H1 (cell line): ENCODE measurements at regions not wholly inside any gene's neighbourhood (a gene's known extent, or its start where the extent isn't known, plus 50 kb on each side); places are given as distances from the start of the nearest gene placed in this dataset.

Experiments
- CTCF ChIA-PET: fragments of 300-600 bp; sonication (Branson Sonifier 250); formaldehyde crosslinking; loops from one replicate; lab custom pipeline; 2021; ENCODE audit not compliant: partially characterized antibody; lab: Charles Lee
- POLR2A ChIA-PET: fragments of 300-600 bp; sonication (Branson Sonifier 250); formaldehyde crosslinking; loops from one replicate; lab custom pipeline; 2021; ENCODE audit warnings: inconsistent platforms; ENCODE audit not compliant: partially characterized antibody; lab: Charles Lee
- DNase-seq, 2 experiments: peaks; one replicate each; pipeline versions ENCODE4 v3.0.0 to v3.0.0-alpha.2; 2010 to 2022; ENCODE audit warnings: low spot score in 2 of 2, low read depth in 1 of 2, mixed read lengths in 1 of 2
- FAIRE-seq: peaks from 2 replicates; lab custom pipeline; 2011; peaks lifted over from hg19 to GRCh38; lab: Jason Lieb, UNC
- H2AFZ ChIP-seq: 2 replicates; pipeline ENCODE4 v1.8.1; 2012; ENCODE audit warnings: low read length, inconsistent platforms
- H2AK5ac ChIP-seq: 2 replicates; pipeline ENCODE4 v1.6.1; 2013; ENCODE audit warnings: low read depth, low read length
- H2BK120ac ChIP-seq: replicated peaks from 2 replicates; pipeline ENCODE3; 2013; ENCODE audit warnings: low read depth, low read length, inconsistent platforms
- H2BK12ac ChIP-seq: 2 replicates; pipeline ENCODE4 v1.6.1; 2013; ENCODE audit warnings: low read depth, low read length
- H2BK15ac ChIP-seq: 2 replicates; pipeline ENCODE4 v1.6.1; 2013; ENCODE audit warnings: low read length
- H2BK20ac ChIP-seq: 2 replicates; pipeline ENCODE4 v1.6.1; 2013; ENCODE audit warnings: low read length
- H2BK5ac ChIP-seq: 2 replicates; pipeline ENCODE4 v1.6.1; 2013; ENCODE audit warnings: low read depth, low read length
- H3K14ac ChIP-seq: 2 replicates; pipeline ENCODE4 v1.6.1; 2013; ENCODE audit warnings: inconsistent platforms; ENCODE audit not compliant: insufficient read length
- H3K18ac ChIP-seq: 2 replicates; pipeline ENCODE4 v1.6.1; 2013; ENCODE audit warnings: low read length; ENCODE audit errors: extremely low read depth
- H3K23ac ChIP-seq: 2 replicates; pipeline ENCODE4 v1.6.1; 2013; ENCODE audit warnings: inconsistent platforms; ENCODE audit not compliant: insufficient read length
- H3K23me2 ChIP-seq: 2 replicates; pipeline ENCODE4 v1.6.1; 2013; ENCODE audit warnings: low read depth, low read length
- H3K27ac ChIP-seq: 2 replicates; pipeline ENCODE4 v1.6.1; 2011; ENCODE audit warnings: low read depth, low read length, inconsistent platforms
- H3K27me3 ChIP-seq, 4 experiments: replicated peaks in 1 of 4; 1 replicate in 1 of 4; 2 replicates in 3 of 4; pipeline versions ENCODE4 v1.6.1 to v1.8.1; 2011 to 2013; ENCODE audit warnings: low read length in 3 of 4, mild to moderate bottlenecking in 3 of 4, inconsistent platforms in 2 of 4, mixed read lengths in 2 of 4, moderate library complexity in 1 of 4; ENCODE audit not compliant: control insufficient read depth in 3 of 4, insufficient read depth in 3 of 4; ENCODE audit errors: extremely low read depth in 1 of 4
- H3K36me3 ChIP-seq, 4 experiments: 2 replicates each; pipeline versions ENCODE4 v1.6.1 to v1.8.1; 2011 to 2013; ENCODE audit warnings: mild to moderate bottlenecking in 4 of 4, low read length in 3 of 4, moderate library complexity in 2 of 4, control low read depth in 1 of 4, inconsistent platforms in 1 of 4; ENCODE audit not compliant: insufficient read depth in 4 of 4, control insufficient read depth in 2 of 4
- H3K4ac ChIP-seq: replicated peaks from 2 replicates; pipeline ENCODE3; 2013; ENCODE audit warnings: low read length, low read depth, mixed read lengths, inconsistent platforms; ENCODE audit not compliant: insufficient read length
- H3K4me1 ChIP-seq, 4 experiments: replicated peaks in 1 of 4; 1 replicate in 1 of 4; 2 replicates in 3 of 4; pipeline versions ENCODE4 v1.6.1 to v1.8.1; 2011 to 2013; ENCODE audit warnings: low read length in 3 of 4, inconsistent platforms in 2 of 4, mixed read lengths in 1 of 4; ENCODE audit not compliant: insufficient read depth in 4 of 4, control insufficient read depth in 3 of 4
- H3K4me2 ChIP-seq, 2 experiments: 2 replicates each; pipeline versions ENCODE4 v1.6.1 to v1.8.1; 2011 to 2013; ENCODE audit warnings: low read depth in 2 of 2, low read length in 2 of 2, control low read depth in 1 of 2, inconsistent platforms in 1 of 2, mild to moderate bottlenecking in 1 of 2; ENCODE audit not compliant: insufficient read depth in 1 of 2
- H3K4me3 ChIP-seq, 4 experiments: fragments of 200-600, 300-600 bp in 1 of 4; sonication (generic), shearing (Covaris generic), sonication (Bioruptor Twin) in 1 of 4; 2 replicates each; pipeline versions ENCODE4 v1.5.1 to v1.8.1; 2011 to 2016; ENCODE audit warnings: low read length in 4 of 4, low read depth in 3 of 4, control low read depth in 2 of 4, inconsistent platforms in 2 of 4, mild to moderate bottlenecking in 2 of 4, mixed read lengths in 1 of 4, moderate library complexity in 1 of 4; ENCODE audit not compliant: insufficient read depth in 2 of 4; ENCODE audit errors: extremely low read depth in 1 of 4
- H3K56ac ChIP-seq: replicated peaks from 2 replicates; pipeline ENCODE3; 2013; ENCODE audit warnings: low read depth, mild to moderate bottlenecking, mixed read lengths, low read length, inconsistent platforms; ENCODE audit not compliant: insufficient read length
- H3K79me1 ChIP-seq: 2 replicates; pipeline ENCODE4 v1.6.1; 2013; ENCODE audit warnings: low read depth, low read length, control low read depth
- H3K79me2 ChIP-seq, 2 experiments: 2 replicates each; pipeline versions ENCODE4 v1.6.1 to v1.8.1; 2012 to 2013; ENCODE audit warnings: low read length in 2 of 2, mild to moderate bottlenecking in 2 of 2, inconsistent platforms in 1 of 2; ENCODE audit not compliant: insufficient read depth in 2 of 2, control insufficient read depth in 1 of 2
- H3K9ac ChIP-seq, 4 experiments: replicated peaks in 1 of 4; 1 replicate in 1 of 4; 2 replicates in 3 of 4; pipeline versions ENCODE4 v1.6.1 to v1.8.1; 2011 to 2013; ENCODE audit warnings: low read depth in 3 of 4, low read length in 3 of 4, control low read depth in 2 of 4, mild to moderate bottlenecking in 2 of 4, moderate library complexity in 2 of 4, inconsistent platforms in 1 of 4; ENCODE audit errors: extremely low read depth in 1 of 4
- H3K9me3 ChIP-seq, 2 experiments: 2 replicates each; pipeline versions ENCODE4 v1.6.1 to v1.8.1; 2012 to 2013; ENCODE audit warnings: mild to moderate bottlenecking in 2 of 2, moderate library complexity in 2 of 2, control low read depth in 1 of 2, inconsistent platforms in 1 of 2, low read depth in 1 of 2, low read length in 1 of 2, mixed read lengths in 1 of 2; ENCODE audit not compliant: insufficient read depth in 2 of 2
- H4K20me1 ChIP-seq, 2 experiments: replicated peaks in 1 of 2; 2 replicates each; pipeline versions ENCODE3 to v1.8.1; 2011 to 2013; ENCODE audit warnings: inconsistent platforms in 2 of 2, low read length in 2 of 2, mild to moderate bottlenecking in 1 of 2; ENCODE audit not compliant: insufficient read depth in 2 of 2, control insufficient read depth in 1 of 2
- H4K5ac ChIP-seq: 2 replicates; pipeline ENCODE4 v1.6.1; 2013; ENCODE audit warnings: low read length, low read depth, mixed read lengths, inconsistent platforms; ENCODE audit not compliant: insufficient read length
- H4K8ac ChIP-seq: 2 replicates; pipeline ENCODE4 v1.8.0; 2013; ENCODE audit warnings: mild to moderate bottlenecking, moderate library complexity, low read length, inconsistent platforms; ENCODE audit not compliant: insufficient read depth; ENCODE audit errors: extremely low read depth
- H4K91ac ChIP-seq: replicated peaks from 2 replicates; pipeline ENCODE3; 2013; ENCODE audit warnings: low read length, mixed read lengths, inconsistent platforms; ENCODE audit not compliant: insufficient read length
- CBX8 ChIP-seq: fragments of 300-800, 300-1000 bp; sonication (generic); IDR thresholded peaks from 2 replicates; pipeline ENCODE4 v1.7.1; 2016; ENCODE audit warnings: low read depth, low read length, borderline replicate concordance
- CTBP2 ChIP-seq: IDR thresholded peaks from 2 replicates; pipeline ENCODE4 v1.7.0; 2011; ENCODE audit warnings: borderline replicate concordance, mild to moderate bottlenecking, moderate library complexity, mixed read lengths, low read length; ENCODE audit not compliant: insufficient read depth, insufficient read length
- SIN3A ChIP-seq, 2 experiments: IDR thresholded peaks in 1 of 2; conservative IDR thresholded peaks in 1 of 2; 2 replicates each; pipeline ENCODE4 v1.6.1; 2011 to 2012; ENCODE audit warnings: low read length in 2 of 2, improper control_type of control experiment in 1 of 2, low read depth in 1 of 2, mild to moderate bottlenecking in 1 of 2
- TBP ChIP-seq: IDR thresholded peaks from 2 replicates; pipeline ENCODE4 v1.6.1; 2011; ENCODE audit warnings: low read depth, low read length, improper control_type of control experiment
- WGBS, 2 experiments: shearing (Covaris generic) in 1 of 2; methylation state at CpG; one replicate each; pipeline versions ENCODE4 v1.1.6 to v1.1.7; 2013 to 2015; ENCODE audit warnings: low lambda C conversion rate in 2 of 2, mixed read lengths in 2 of 2, inconsistent platforms in 1 of 2, low coverage in 1 of 2, missing lambda C conversion rate in 1 of 2; ENCODE audit not compliant: insufficient replicate concordance in 2 of 2, insufficient coverage in 1 of 2, insufficient read length in 1 of 2; ENCODE audit errors: extremely low coverage in 1 of 2, missing lambda C conversion rate in 1 of 2; 5-methylcytosine and 5-hydroxymethylcytosine counted together

DNA sequence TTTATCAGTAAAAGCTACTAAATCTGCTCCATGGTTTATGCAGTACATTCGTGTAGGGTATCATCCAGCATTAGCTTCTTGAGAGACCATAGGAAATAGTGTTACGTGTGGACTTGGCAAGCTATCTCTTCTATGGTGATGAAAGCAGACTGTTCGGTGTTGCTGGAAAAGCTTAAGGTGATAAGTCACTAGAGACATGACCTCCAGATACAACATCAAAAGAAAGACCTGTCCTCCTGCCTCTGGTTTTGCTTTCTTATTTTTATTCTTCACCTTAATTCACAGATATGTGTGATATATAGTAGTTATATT lies 53.5 kb upstream of the S1PR1 start:
- no peaks in the 10 kb centered on the region for H4K20me1 ChIP-seq
- no peak overlapping the region for H3K4me2 ChIP-seq
- no peak overlapping the region for H3K4me3 ChIP-seq
- CTCF ChIA-PET, result interaction anchor here (1.2 to 1.5 kb wide), 2 partner anchors 17 to 105 kb away, joined by 3 to 4 read pairs; no protein-coding TSS in a partner anchor
- no peak overlapping the region for H3K14ac ChIP-seq
- H3K4me1 ChIP-seq, result no peaks in the 10 kb centered on the region
- H2BK15ac ChIP-seq, result no peak overlapping the region
- H2BK5ac ChIP-seq, result no peak overlapping the region
- no peak overlapping the region for H4K91ac ChIP-seq
- no peak for DNase-seq
- FAIRE-seq, result no peak
- no peak overlapping the region for H3K56ac ChIP-seq
- H3K79me1 ChIP-seq, result no peaks in the 10 kb centered on the region
- H2AK5ac ChIP-seq, result no peak overlapping the region
- no peaks in the 10 kb centered on the region for H3K36me3 ChIP-seq
- no peak overlapping the region for H2BK12ac ChIP-seq
- H2BK20ac ChIP-seq, result no peak overlapping the region
- H2AFZ ChIP-seq, result no peak overlapping the region
- POLR2A ChIA-PET, result no interaction called here
- no peak overlapping the region for H3K9ac ChIP-seq
- H3K23me2 ChIP-seq, result no peaks in the 10 kb centered on the region
- WGBS, 2 experiments, result 90% methylated on average over 3 of the region's 3 CpGs; no CpG with 5 or more reads in 1 of the 2 experiments
- H3K18ac ChIP-seq, result no peak overlapping the region
- no peaks in the 10 kb centered on the region for H3K27me3 ChIP-seq
- no peak overlapping the region for H4K5ac ChIP-seq
- no peak overlapping the region for H3K4ac ChIP-seq
- no peaks in the 10 kb centered on the region for H3K79me2 ChIP-seq
- no peaks in the 10 kb centered on the region for H3K9me3 ChIP-seq
- no peak overlapping the region for H3K27ac ChIP-seq
- no peak overlapping the region for H4K8ac ChIP-seq
- no peak overlapping the region for H2BK120ac ChIP-seq
- no peak for TF ChIP-seq SIN3A (conservative IDR thresholded peaks at IDR 0.05 in 1 of 2, IDR thresholded peaks at IDR 0.05 in 1 of 2; ENCODE audit: low read depth in 1 of 2, low read length in 2 of 2)
- TF ChIP-seq CTBP2, result no peak
- TF ChIP-seq TBP, result no peak
- no peak for TF ChIP-seq CBX8
- TF ChIP-seq, all 59 proteins: peak for 0
- H3K23ac ChIP-seq, result no peak overlapping the region
